ENCODE measurements at regions not wholly inside any gene's neighbourhood (a gene's known extent, or its start where the extent isn't known, plus 50 kb on each side); places are given as distances from the start of the nearest gene placed in this dataset.

GRCh38 chr11:112881461-112881860, 79.8 kb upstream of the NCAM1 start:
- TF ChIP-seq, protein P1, sequence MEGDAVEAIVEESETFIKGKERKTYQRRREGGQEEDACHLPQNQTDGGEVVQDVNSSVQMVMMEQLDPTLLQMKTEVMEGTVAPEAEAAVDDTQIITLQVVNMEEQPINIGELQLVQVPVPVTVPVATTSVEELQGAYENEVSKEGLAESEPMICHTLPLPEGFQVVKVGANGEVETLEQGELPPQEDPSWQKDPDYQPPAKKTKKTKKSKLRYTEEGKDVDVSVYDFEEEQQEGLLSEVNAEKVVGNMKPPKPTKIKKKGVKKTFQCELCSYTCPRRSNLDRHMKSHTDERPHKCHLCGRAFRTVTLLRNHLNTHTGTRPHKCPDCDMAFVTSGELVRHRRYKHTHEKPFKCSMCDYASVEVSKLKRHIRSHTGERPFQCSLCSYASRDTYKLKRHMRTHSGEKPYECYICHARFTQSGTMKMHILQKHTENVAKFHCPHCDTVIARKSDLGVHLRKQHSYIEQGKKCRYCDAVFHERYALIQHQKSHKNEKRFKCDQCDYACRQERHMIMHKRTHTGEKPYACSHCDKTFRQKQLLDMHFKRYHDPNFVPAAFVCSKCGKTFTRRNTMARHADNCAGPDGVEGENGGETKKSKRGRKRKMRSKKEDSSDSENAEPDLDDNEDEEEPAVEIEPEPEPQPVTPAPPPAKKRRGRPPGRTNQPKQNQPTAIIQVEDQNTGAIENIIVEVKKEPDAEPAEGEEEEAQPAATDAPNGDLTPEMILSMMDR (IDR thresholded peaks at IDR 0.05): no peak
- no peak for TF ChIP-seq POLR2AphosphoS5 (IDR thresholded peaks at IDR 0.05; ENCODE audit: low read depth, low read length)
